H1 (cell line): ENCODE measurements at regions not wholly inside any gene's neighbourhood (a gene's known extent, or its start where the extent isn't known, plus 50 kb on each side); places are given as distances from the start of the nearest gene placed in this dataset.

Source experiments
- RAD21 ChIP-seq, 2 experiments: IDR thresholded peaks in 1 of 2; conservative IDR thresholded peaks in 1 of 2; 2 replicates each; pipeline ENCODE4 v1.6.1; 2011; ENCODE audit warnings: low read depth in 2 of 2, low read length in 2 of 2, improper control_type of control experiment in 1 of 2, inconsistent platforms in 1 of 2, mild to moderate bottlenecking in 1 of 2, moderate library complexity in 1 of 2
- SRF ChIP-seq: IDR thresholded peaks from 2 replicates; pipeline ENCODE4 v1.6.1; 2011; ENCODE audit warnings: mild to moderate bottlenecking, low read depth, low read length, moderate library complexity
- TF ChIP-seq, protein P1 (sequence below), 3 experiments: IDR thresholded peaks; 1 replicate in 2 of 3; 2 replicates in 1 of 3; pipeline versions ENCODE4 v1.5.1 to v1.6.1; 2011; ENCODE audit warnings: low read length in 3 of 3, mild to moderate bottlenecking in 3 of 3, inconsistent platforms in 2 of 3, low read depth in 1 of 3, moderate library complexity in 1 of 3; ENCODE audit not compliant: insufficient read depth in 1 of 3; ENCODE audit errors: control extremely low read depth in 1 of 3

GRCh38 chr1:147822292-147822691, 61.9 kb upstream of the GJA5 start:
- TF ChIP-seq SRF (no peak), RAD21 (IDR thresholded peaks at IDR 0.05 in 1 of 2, conservative IDR thresholded peaks at IDR 0.05 in 1 of 2; ENCODE audit: low read depth in 2 of 2, low read length in 2 of 2) (no peak)
- TF ChIP-seq, protein P1, sequence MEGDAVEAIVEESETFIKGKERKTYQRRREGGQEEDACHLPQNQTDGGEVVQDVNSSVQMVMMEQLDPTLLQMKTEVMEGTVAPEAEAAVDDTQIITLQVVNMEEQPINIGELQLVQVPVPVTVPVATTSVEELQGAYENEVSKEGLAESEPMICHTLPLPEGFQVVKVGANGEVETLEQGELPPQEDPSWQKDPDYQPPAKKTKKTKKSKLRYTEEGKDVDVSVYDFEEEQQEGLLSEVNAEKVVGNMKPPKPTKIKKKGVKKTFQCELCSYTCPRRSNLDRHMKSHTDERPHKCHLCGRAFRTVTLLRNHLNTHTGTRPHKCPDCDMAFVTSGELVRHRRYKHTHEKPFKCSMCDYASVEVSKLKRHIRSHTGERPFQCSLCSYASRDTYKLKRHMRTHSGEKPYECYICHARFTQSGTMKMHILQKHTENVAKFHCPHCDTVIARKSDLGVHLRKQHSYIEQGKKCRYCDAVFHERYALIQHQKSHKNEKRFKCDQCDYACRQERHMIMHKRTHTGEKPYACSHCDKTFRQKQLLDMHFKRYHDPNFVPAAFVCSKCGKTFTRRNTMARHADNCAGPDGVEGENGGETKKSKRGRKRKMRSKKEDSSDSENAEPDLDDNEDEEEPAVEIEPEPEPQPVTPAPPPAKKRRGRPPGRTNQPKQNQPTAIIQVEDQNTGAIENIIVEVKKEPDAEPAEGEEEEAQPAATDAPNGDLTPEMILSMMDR (IDR thresholded peaks at IDR 0.05; ENCODE audit: control extremely low read depth in 1 of 3, insufficient read depth in 1 of 3, low read depth in 1 of 3, low read length in 3 of 3), result no peak
